MCF 10A (cell line): ENCODE measurements at regions not wholly inside any gene's neighbourhood (a gene's known extent, or its start where the extent isn't known, plus 50 kb on each side); places are given as distances from the start of the nearest gene placed in this dataset.

Experiments
- BruUV-seq: library from RNA; stranded (reverse); fragments of 400-500 nt; replicated peaks from 2 replicates; lab custom pipeline; 2021; lab: Mats Ljungman, UMichigan
- CTCF ChIA-PET: fragments of 300-600 bp; sonication (Branson Sonifier 250); formaldehyde crosslinking; extraction: SDS; loops from one replicate; lab custom pipeline; 2021; ENCODE audit warnings: antibody characterized with exemption, inconsistent platforms; lab: Yijun Ruan, JAX
- POLR2A ChIA-PET: fragments of 300-600, 350-650 bp; sonication (Branson Sonifier 250); formaldehyde crosslinking; extraction: SDS; loops from one replicate; lab custom pipeline; 2020; ENCODE audit warnings: antibody characterized with exemption, inconsistent platforms; lab: Yijun Ruan, JAX
- DNase-seq: peaks from one replicate; pipeline ENCODE4 v3.0.0-alpha.2; 2018; ENCODE audit not compliant: unreplicated experiment
- H3K27ac Mint-ChIP-seq: one replicate; pipeline ENCODE4 v1.8.0; 2022; ENCODE audit warnings: mild to moderate bottlenecking, low read depth, mixed read lengths; ENCODE audit not compliant: unreplicated experiment
- H3K27me3 Mint-ChIP-seq: one replicate; pipeline ENCODE4 v1.8.0; 2022; ENCODE audit warnings: mixed read lengths; ENCODE audit not compliant: insufficient read depth, unreplicated experiment
- H3K36me3 Mint-ChIP-seq: one replicate; pipeline ENCODE4 v1.8.0; 2022; ENCODE audit warnings: mild to moderate bottlenecking, moderate library complexity, mixed read lengths; ENCODE audit not compliant: insufficient read depth, unreplicated experiment
- H3K4me1 Mint-ChIP-seq: one replicate; pipeline ENCODE4 v1.8.0; 2022; ENCODE audit warnings: mixed read lengths; ENCODE audit not compliant: insufficient read depth, unreplicated experiment
- H3K4me3 Mint-ChIP-seq: one replicate; pipeline ENCODE4 v1.8.0; 2022; ENCODE audit warnings: mild to moderate bottlenecking, moderate library complexity, mixed read lengths; ENCODE audit not compliant: unreplicated experiment
- H3K9me3 Mint-ChIP-seq: one replicate; pipeline ENCODE4 v1.8.0; 2022; ENCODE audit warnings: mixed read lengths; ENCODE audit not compliant: unreplicated experiment
- intact Hi-C: fragments of 100-400 bp; cut with micrococcal nuclease; formaldehyde crosslinking; loops from 2 replicates; pipeline ENCODE4 v1.14.1; 2022
- TF ChIP-seq, protein P1 (sequence below): fragments of 200-600 bp; IDR thresholded peaks from one replicate; pipeline ENCODE4 v1.8.0; 2022; ENCODE audit warnings: antibody characterized with exemption, mild to moderate bottlenecking; ENCODE audit not compliant: unreplicated experiment

DNA sequence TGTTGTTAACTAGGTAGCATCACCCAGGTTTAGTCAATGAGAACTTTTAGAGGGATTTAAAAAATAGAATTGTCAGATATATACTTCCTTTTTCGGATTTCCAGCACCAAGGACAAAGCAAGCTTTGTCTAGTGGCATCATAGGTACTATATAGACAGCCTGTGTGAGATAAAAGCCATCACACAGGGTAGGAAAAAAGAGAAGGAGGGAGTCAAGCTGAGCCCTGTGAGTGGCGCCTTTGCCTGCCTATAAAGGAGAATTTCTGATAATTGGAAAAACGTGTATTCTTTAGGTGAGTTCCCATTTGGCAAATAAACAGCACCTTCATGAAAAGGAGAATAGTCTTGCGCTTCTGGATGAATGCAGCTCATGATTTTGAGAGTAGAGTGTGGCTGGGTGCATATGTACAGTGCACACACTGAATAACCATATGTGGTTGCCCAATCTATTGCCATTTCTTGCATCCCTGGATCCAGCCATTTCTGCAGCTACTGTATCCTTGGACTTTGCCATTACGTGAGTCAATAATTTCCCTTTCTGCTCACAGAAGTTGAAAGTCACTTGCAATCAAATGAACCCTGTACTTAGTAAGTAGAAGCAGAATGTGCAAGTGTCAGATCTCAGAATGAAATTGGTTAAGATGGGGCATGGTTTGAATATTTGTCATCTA, 559.9 kb upstream of the MEX3C start:
- POLR2A ChIA-PET, result interaction anchor here (0.5 to 0.7 kb wide), 2 partner anchors 499 to 859 kb away, joined by 3 read pairs; no protein-coding TSS in a partner anchor
- Mint-ChIP-seq H3K27me3 (peaks cover 53% of the 10 kb centered on the region), H3K4me3 (no peak overlapping the region), H3K4me1 (no peaks in the 10 kb centered on the region), H3K9me3 (no peaks in the 10 kb centered on the region), H3K27ac (no peak overlapping the region), H3K36me3 (no peaks in the 10 kb centered on the region)
- BruUV-seq, result no TSS peak
- DNase-seq, result no peak
- TF ChIP-seq, protein P1, sequence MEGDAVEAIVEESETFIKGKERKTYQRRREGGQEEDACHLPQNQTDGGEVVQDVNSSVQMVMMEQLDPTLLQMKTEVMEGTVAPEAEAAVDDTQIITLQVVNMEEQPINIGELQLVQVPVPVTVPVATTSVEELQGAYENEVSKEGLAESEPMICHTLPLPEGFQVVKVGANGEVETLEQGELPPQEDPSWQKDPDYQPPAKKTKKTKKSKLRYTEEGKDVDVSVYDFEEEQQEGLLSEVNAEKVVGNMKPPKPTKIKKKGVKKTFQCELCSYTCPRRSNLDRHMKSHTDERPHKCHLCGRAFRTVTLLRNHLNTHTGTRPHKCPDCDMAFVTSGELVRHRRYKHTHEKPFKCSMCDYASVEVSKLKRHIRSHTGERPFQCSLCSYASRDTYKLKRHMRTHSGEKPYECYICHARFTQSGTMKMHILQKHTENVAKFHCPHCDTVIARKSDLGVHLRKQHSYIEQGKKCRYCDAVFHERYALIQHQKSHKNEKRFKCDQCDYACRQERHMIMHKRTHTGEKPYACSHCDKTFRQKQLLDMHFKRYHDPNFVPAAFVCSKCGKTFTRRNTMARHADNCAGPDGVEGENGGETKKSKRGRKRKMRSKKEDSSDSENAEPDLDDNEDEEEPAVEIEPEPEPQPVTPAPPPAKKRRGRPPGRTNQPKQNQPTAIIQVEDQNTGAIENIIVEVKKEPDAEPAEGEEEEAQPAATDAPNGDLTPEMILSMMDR, result no peak
- intact Hi-C loops, result no loop called here
- CTCF ChIA-PET, result interaction anchor here (0.7 kb wide), 1 partner anchor 78 kb away, joined by 5 read pairs; no protein-coding TSS in a partner anchor

DNA sequence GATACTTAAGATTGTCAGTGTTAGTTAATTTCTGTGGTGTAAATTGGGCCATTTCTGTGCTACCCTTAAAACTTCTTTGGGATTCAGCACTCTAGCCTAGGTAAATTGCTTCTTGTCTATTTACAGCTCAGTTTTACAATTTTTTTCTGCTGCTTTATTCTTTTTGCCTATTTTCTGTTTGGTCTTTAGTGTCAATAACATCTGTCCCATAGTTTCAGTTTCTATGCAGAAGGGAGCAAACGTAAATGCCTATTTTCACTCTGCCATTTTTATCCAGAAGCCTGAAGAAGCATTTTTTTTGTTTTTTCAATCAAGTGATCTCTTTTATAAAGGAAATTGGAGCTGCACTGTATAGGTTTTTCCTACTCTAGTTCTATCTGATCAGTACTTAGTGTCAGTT, 564.9 kb upstream of the MEX3C start:
- H3K27me3 Mint-ChIP-seq, result peaks cover 4% of the 10 kb centered on the region
- no TSS peak for BruUV-seq
- POLR2A ChIA-PET, result interaction anchor here (0.6 kb wide), 1 partner anchor 14 kb away, joined by 3 read pairs; no protein-coding TSS in a partner anchor

DNA sequence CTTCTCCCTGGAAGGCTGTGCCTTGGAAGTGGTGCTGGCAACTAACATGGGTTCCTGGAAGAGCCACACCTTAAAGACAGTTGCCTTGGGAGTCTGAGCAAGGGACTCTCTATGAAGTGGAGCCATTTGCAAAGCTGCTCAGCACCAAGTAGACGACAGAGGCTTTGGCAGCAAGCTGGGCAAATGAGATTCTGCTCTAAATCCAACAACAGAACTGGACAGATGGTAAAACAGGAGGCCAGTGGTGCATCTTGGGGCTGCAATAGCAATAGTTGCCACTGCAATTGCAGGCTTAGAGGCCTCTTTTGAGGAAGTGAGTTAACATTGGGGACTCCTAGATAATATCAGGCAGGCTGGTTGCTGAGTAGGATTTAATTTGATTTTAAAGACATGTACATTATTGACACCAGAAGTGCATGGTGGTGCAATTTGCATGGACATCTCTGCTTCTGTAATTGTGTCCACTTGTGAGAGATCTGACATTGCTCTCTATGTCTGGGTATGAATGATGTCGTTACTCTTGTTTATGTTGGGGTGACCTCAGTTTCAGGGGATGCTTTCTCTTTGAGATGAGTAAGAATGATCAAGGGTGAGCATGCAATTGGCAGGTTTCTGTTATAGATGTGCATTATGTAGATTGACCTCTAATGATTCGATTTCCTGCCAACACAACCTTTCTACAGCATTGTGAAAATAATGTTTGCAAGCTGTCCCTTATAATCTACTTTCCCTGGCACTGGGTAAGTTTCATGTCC, 568.3 kb upstream of the MEX3C start:
- Mint-ChIP-seq H3K36me3 (no peaks in the 10 kb centered on the region), H3K4me3 (no peak overlapping the region), H3K27me3 (no peaks in the 10 kb centered on the region), H3K27ac (no peak overlapping the region), H3K4me1 (no peaks in the 10 kb centered on the region), H3K9me3 (no peaks in the 10 kb centered on the region)
- no TSS peak for BruUV-seq
- DNase-seq, result no peak
- intact Hi-C loops, result no loop called here
- TF ChIP-seq, protein P1, result no peak
- POLR2A ChIA-PET, result no interaction called here
- CTCF ChIA-PET, result no interaction called here

More for the DNA sequence above, 564.9 kb upstream of the MEX3C start:
- H3K27ac Mint-ChIP-seq, result no peak overlapping the region
- H3K4me1 Mint-ChIP-seq, result no peaks in the 10 kb centered on the region
- TF ChIP-seq, protein P1, result no peak
- intact Hi-C loops, result no loop called here
- H3K36me3 Mint-ChIP-seq, result no peaks in the 10 kb centered on the region
- no peaks in the 10 kb centered on the region for H3K9me3 Mint-ChIP-seq
- CTCF ChIA-PET, result interaction anchor here (0.7 to 1.6 kb wide), 4 partner anchors 12 to 255 kb away, joined by 3 to 5 read pairs (median 5); no protein-coding TSS in a partner anchor
- DNase-seq, result no peak
- H3K4me3 Mint-ChIP-seq, result no peak overlapping the region

DNA sequence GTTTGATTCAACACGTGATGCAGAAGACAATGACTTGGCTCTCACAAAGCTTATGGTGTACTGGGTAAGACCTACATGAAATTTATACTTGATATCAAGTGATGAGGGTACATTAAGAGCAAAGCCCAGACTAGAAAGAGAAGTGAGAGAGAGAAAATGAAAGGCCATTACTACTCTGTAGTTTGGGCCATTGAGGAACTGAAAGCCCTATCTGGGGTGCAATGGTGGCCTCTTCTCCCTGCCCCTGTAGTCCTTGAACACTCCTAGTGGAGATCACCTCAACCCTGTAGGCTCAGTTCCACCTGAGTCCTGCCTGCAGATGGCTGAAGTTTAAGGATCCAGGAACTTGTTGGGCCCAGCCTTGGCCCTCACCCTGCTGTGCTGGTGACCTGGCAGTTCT, 569.8 kb upstream of the MEX3C start:
- H3K9me3 Mint-ChIP-seq, result no peaks in the 10 kb centered on the region
- no peak for DNase-seq
- H3K27ac Mint-ChIP-seq, result no peak overlapping the region
- intact Hi-C loops, result no loop called here
- no peaks in the 10 kb centered on the region for H3K36me3 Mint-ChIP-seq
- no peak overlapping the region for H3K4me3 Mint-ChIP-seq
- CTCF ChIA-PET, result no interaction called here
- no TSS peak for BruUV-seq
- TF ChIP-seq, protein P1, result no peak
- H3K27me3 Mint-ChIP-seq, result peaks cover 10% of the 10 kb centered on the region
- POLR2A ChIA-PET, result no interaction called here
- H3K4me1 Mint-ChIP-seq, result no peaks in the 10 kb centered on the region
